ENCODE measurements at regions not wholly inside any gene's neighbourhood (a gene's known extent, or its start where the extent isn't known, plus 50 kb on each side); places are given as distances from the start of the nearest gene placed in this dataset.

DNA sequence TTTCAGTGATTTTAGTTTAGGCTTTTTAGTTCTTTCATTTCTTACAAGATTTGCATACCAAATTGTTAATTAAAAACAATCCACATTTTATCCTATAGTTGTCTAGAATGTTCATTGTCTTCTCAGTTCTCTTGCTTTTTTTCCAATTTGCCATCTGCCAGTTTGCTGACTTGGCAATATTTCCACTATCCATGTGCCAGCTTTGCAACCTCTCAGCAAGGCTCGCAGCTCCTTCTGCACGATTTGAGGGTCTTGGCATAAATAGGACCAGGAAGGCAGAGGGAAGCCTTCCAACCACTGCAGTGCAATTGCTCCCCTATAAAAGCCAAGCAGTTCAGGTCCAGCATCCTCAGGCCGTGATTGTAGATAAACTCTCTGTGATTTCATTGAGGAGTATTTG is 306.8 kb upstream of the FMN2 start:
- no peak for TF ChIP-seq POLR2A (IDR thresholded peaks at IDR 0.05)
- TF ChIP-seq, protein P1, sequence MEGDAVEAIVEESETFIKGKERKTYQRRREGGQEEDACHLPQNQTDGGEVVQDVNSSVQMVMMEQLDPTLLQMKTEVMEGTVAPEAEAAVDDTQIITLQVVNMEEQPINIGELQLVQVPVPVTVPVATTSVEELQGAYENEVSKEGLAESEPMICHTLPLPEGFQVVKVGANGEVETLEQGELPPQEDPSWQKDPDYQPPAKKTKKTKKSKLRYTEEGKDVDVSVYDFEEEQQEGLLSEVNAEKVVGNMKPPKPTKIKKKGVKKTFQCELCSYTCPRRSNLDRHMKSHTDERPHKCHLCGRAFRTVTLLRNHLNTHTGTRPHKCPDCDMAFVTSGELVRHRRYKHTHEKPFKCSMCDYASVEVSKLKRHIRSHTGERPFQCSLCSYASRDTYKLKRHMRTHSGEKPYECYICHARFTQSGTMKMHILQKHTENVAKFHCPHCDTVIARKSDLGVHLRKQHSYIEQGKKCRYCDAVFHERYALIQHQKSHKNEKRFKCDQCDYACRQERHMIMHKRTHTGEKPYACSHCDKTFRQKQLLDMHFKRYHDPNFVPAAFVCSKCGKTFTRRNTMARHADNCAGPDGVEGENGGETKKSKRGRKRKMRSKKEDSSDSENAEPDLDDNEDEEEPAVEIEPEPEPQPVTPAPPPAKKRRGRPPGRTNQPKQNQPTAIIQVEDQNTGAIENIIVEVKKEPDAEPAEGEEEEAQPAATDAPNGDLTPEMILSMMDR (IDR thresholded peaks at IDR 0.05), result no peak
